SU-DHL-6 (cell line): ENCODE measurements at regions not wholly inside any gene's neighbourhood (a gene's known extent, or its start where the extent isn't known, plus 50 kb on each side); places are given as distances from the start of the nearest gene placed in this dataset.
"Not testable (repeated sequence)": the region's sequence is repeated elsewhere in the genome, so short reads cannot be mapped to it uniquely, and the experiment has no call there.

Experiments used
- H2AFZ ChIP-seq: fragments of 200-600 bp; sonication (generic); 2 replicates; pipeline ENCODE4 v1.6.1; 2014; ENCODE audit warnings: low read depth, mild to moderate bottlenecking, moderate library complexity, mixed read lengths, antibody characterized with exemption, low read length; ENCODE audit not compliant: severe bottlenecking
- H3F3A ChIP-seq: fragments of 200-600 bp; shearing (Covaris generic); 2 replicates; pipeline ENCODE4 v1.6.0; 2016; ENCODE audit warnings: antibody characterized with exemption, mild to moderate bottlenecking; ENCODE audit not compliant: insufficient read depth
- H3K27ac ChIP-seq: fragments of 200-600 bp; sonication (generic); 2 replicates; pipeline ENCODE4 v1.5.1; 2016; ENCODE audit warnings: low read depth, mild to moderate bottlenecking, low read length, moderate library complexity, mixed read lengths
- H3K27me3 ChIP-seq: fragments of 200-600 bp; sonication (generic), shearing (Covaris generic); 2 replicates; pipeline ENCODE4 v1.6.0; 2014; ENCODE audit warnings: mild to moderate bottlenecking, low read length
- H3K36me3 ChIP-seq: fragments of 200-600 bp; sonication (generic); 2 replicates; pipeline ENCODE4 v1.6.1; 2014; ENCODE audit warnings: mild to moderate bottlenecking, low read length, mixed read lengths
- H3K4me2 ChIP-seq: fragments of 300-600, 200-600 bp; shearing (Covaris generic), sonication (generic); 2 replicates; pipeline ENCODE4 v1.6.0; 2014; ENCODE audit warnings: low read length, low read depth, mild to moderate bottlenecking; ENCODE audit not compliant: poor library complexity, severe bottlenecking
- H3K4me3 ChIP-seq: fragments of 200-600 bp; sonication (generic); 2 replicates; pipeline ENCODE4 v1.5.1; 2014; ENCODE audit warnings: antibody characterized with exemption, low read length, mild to moderate bottlenecking, mixed read lengths; ENCODE audit not compliant: insufficient read depth, poor library complexity, severe bottlenecking
- H3K79me2 ChIP-seq: fragments of 200-600 bp; sonication (generic); 2 replicates; pipeline ENCODE4 v1.6.1; 2014; ENCODE audit warnings: mild to moderate bottlenecking, low read length, moderate library complexity; ENCODE audit not compliant: insufficient read depth
- H3K9ac ChIP-seq: fragments of 200-600 bp; sonication (generic); 2 replicates; pipeline ENCODE4 v1.7.0; 2014; ENCODE audit warnings: mild to moderate bottlenecking, low read length
- H3K9me2 ChIP-seq: fragments of 200-600 bp; sonication (generic); replicated peaks from 2 replicates; pipeline ENCODE4 v1.6.1; 2014; ENCODE audit warnings: low read length; ENCODE audit not compliant: insufficient read depth
- H3K9me3 ChIP-seq: fragments of 200-600 bp; sonication (generic); 2 replicates; pipeline ENCODE4 v1.6.1; 2014; ENCODE audit warnings: low read length, mixed read lengths; ENCODE audit not compliant: insufficient read depth
- H4K20me1 ChIP-seq: fragments of 200-600 bp; sonication (generic); 2 replicates; pipeline ENCODE4 v1.6.1; 2014; ENCODE audit warnings: low read depth, mild to moderate bottlenecking, antibody characterized with exemption, low read length, moderate library complexity, mixed read lengths
- EZH2phosphoT487 ChIP-seq: fragments of 200-600 bp; sonication (generic), shearing (Covaris generic); conservative IDR thresholded peaks from 2 replicates; pipeline ENCODE4 v1.6.1; 2018; ENCODE audit warnings: mild to moderate bottlenecking, antibody characterized with exemption, low read length, moderate library complexity, mixed read lengths
- TF ChIP-seq, protein P1 (sequence below): fragments of 200-600 bp; sonication (generic); IDR thresholded peaks from one replicate; pipeline ENCODE4 v1.5.1; 2017; ENCODE audit warnings: antibody characterized with exemption, mild to moderate bottlenecking, low read length, moderate library complexity; ENCODE audit not compliant: insufficient read depth, poor library complexity, severe bottlenecking

DNA sequence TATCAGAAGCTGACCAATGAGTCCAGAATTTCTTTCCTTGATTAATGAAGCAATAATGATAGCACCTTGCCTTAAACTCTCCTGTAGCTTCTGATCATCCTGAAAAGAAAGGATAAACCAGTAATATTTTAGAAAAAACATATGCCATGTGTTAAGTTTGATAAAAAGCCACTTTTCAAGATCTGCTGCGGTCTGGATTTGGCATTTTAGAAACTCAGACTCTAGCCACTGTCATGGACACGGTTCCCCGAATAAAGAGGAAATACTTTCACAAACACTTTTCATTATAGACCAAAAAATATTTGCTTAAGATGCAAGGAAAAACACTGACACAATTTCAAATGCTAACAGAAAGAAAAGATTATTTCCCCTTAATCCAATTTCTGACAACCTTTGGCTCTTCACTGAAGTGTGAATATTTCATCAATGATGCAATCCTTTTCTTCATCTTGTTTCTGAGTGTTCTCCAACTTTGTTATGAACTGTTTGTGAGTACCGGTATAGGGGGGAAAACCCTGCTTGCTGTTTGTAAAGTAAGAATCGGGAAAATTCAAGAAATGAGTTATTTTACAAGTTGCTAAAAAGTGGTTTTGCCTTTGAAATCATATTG is 329.5 kb downstream of the CRPPA start:
- Histone ChIP-seq H3K27ac (no peak overlapping the region), H3K9me3 (no peaks in the 10 kb centered on the region), H3K4me3 (no peak overlapping the region), H3K9me2 (no peaks in the 10 kb centered on the region), H3K79me2 (no peaks in the 10 kb centered on the region), H2AFZ (no peak overlapping the region), H3K9ac (no peak overlapping the region), H4K20me1 (no peaks in the 10 kb centered on the region), H3K27me3 (no peaks in the 10 kb centered on the region), H3K4me2 (no peak overlapping the region), H3K36me3 (no peaks in the 10 kb centered on the region), H3F3A (no peaks in the 10 kb centered on the region)
- TF ChIP-seq, protein P1, sequence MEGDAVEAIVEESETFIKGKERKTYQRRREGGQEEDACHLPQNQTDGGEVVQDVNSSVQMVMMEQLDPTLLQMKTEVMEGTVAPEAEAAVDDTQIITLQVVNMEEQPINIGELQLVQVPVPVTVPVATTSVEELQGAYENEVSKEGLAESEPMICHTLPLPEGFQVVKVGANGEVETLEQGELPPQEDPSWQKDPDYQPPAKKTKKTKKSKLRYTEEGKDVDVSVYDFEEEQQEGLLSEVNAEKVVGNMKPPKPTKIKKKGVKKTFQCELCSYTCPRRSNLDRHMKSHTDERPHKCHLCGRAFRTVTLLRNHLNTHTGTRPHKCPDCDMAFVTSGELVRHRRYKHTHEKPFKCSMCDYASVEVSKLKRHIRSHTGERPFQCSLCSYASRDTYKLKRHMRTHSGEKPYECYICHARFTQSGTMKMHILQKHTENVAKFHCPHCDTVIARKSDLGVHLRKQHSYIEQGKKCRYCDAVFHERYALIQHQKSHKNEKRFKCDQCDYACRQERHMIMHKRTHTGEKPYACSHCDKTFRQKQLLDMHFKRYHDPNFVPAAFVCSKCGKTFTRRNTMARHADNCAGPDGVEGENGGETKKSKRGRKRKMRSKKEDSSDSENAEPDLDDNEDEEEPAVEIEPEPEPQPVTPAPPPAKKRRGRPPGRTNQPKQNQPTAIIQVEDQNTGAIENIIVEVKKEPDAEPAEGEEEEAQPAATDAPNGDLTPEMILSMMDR: no peak

DNA sequence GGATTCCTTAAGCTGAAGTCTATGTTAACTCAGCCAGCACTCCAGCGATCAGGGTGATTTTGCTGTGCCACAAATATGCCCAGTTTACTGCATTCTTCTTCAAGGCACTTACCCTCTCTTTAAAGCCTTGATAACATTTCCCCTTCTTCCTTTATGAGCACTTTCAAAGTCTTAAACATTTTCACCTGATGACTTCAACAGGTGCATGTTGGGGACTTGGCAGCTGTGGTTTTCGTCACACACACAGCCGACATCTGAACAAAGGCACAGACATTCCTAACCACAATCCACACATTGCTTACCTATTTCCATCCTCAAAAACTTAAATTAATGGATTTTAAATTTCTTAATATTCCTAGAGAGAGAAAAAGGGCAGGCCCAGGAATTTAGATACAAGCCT is 331.5 kb downstream of the CRPPA start:
- H3K4me2 ChIP-seq: no peak overlapping the region
- H4K20me1 ChIP-seq: no peaks in the 10 kb centered on the region
- no peaks in the 10 kb centered on the region for H3F3A ChIP-seq
- H3K9me2 ChIP-seq: no peaks in the 10 kb centered on the region
- no peak overlapping the region for H3K4me3 ChIP-seq
- H2AFZ ChIP-seq: no peak overlapping the region
- no peaks in the 10 kb centered on the region for H3K36me3 ChIP-seq
- no peak overlapping the region for H3K27ac ChIP-seq
- no peaks in the 10 kb centered on the region for H3K27me3 ChIP-seq
- TF ChIP-seq, protein P1: no peak
- no peaks in the 10 kb centered on the region for H3K79me2 ChIP-seq
- no peaks in the 10 kb centered on the region for H3K9me3 ChIP-seq
- H3K9ac ChIP-seq: no peak overlapping the region

DNA sequence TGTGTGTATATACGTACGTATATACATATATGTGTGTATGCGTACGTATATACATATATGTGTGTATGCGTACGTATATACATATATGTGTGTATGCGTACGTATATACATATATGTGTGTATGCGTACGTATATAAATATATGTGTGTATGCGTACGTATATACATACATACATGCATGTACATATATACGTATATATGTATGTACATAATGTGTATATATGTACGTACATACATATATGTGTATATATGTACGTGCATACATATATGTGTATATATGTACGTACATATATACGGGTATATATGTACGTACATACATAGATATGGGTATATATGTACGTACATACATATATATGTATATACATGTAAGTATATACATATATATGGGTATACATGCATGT is 332.1 kb downstream of the CRPPA start:
- no peaks in the 10 kb centered on the region for H3K9me3 ChIP-seq
- H4K20me1 ChIP-seq: no peaks in the 10 kb centered on the region
- no peak overlapping the region for H3K4me2 ChIP-seq
- no peaks in the 10 kb centered on the region for H3K9me2 ChIP-seq
- no peaks in the 10 kb centered on the region for H3F3A ChIP-seq
- TF ChIP-seq EZH2phosphoT487: no peak
- TF ChIP-seq, protein P1: no peak
- H3K27ac ChIP-seq: no peak overlapping the region
- H3K27me3 ChIP-seq: no peaks in the 10 kb centered on the region
- no peak overlapping the region for H2AFZ ChIP-seq
- no peak overlapping the region for H3K9ac ChIP-seq
- no peaks in the 10 kb centered on the region for H3K36me3 ChIP-seq
- H3K4me3 ChIP-seq: no peak overlapping the region
- no peaks in the 10 kb centered on the region for H3K79me2 ChIP-seq

DNA sequence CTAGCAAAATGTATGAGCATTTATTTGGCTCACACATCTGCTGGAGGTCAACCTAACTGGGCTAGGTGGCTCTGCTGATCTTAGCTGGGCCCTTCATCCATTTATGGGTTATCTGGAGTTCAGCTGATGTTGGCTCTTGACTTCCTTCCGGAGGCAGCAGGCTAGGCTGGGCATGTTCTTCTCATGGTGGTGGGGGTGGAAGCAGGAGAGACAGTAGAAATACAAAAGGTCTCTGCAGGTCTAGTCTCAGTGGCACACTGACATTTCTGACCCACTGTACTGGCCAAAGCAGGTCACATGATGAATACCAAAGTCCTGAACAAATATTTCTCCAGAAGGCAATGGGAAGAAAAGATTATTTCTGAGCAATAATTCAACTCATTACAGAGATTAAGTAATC is 334.6 kb downstream of the CRPPA start:
- Histone ChIP-seq H3K4me2 (no peak overlapping the region), H3K9me3 (no peaks in the 10 kb centered on the region), H4K20me1 (no peaks in the 10 kb centered on the region), H3K9ac (no peak overlapping the region), H3K79me2 (no peaks in the 10 kb centered on the region), H3K9me2 (no peaks in the 10 kb centered on the region), H2AFZ (no peak overlapping the region), H3F3A (no peaks in the 10 kb centered on the region), H3K4me3 (no peak overlapping the region), H3K27me3 (no peaks in the 10 kb centered on the region), H3K27ac (no peak overlapping the region), H3K36me3 (no peaks in the 10 kb centered on the region)
- TF ChIP-seq, protein P1: no peak
- TF ChIP-seq EZH2phosphoT487: no peak

DNA sequence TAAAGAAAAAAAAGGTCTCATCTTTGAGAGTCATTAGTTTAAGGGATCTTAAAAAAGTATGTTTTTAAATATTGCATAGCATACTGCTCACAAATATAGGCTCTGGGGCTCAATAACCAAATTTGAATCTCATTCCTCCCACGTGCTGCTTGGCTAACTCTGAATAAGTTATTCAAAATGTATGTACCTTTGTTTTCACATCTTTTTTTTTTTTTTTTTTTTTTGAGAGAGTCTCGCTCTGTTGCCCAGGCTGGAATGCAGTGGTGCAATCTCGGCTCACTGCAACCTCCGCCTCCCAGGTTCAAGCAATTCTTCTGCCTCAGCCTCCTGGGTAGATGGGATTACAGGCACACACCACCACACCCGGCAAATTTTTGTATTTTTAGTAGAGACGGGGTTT is 335.6 kb downstream of the CRPPA start:
- H3K36me3 ChIP-seq, H3K4me2 ChIP-seq, H3K4me3 ChIP-seq, H3K27me3 ChIP-seq, H3K79me2 ChIP-seq, H3K9me3 ChIP-seq, H2AFZ ChIP-seq, H3K27ac ChIP-seq, H3K9me2 ChIP-seq, H3F3A ChIP-seq, H4K20me1 ChIP-seq, H3K9ac ChIP-seq: not testable (repeated sequence)
